H9 (cell line): ENCODE measurements at regions not wholly inside any gene's neighbourhood (a gene's known extent, or its start where the extent isn't known, plus 50 kb on each side); places are given as distances from the start of the nearest gene placed in this dataset.
A peak's percentile ranks its signal among the peaks of the same experiment; 100 is the strongest.

ENCODE experiments used
- DNase-seq: peaks from one replicate; pipeline ENCODE4 v3.0.0-alpha.2; 2017
- H2AFZ ChIP-seq: one replicate; pipeline ENCODE4 v1.6.1; 2013; ENCODE audit warnings: mild to moderate bottlenecking, low read length, control low read depth, moderate library complexity
- H2AK5ac ChIP-seq: 2 replicates; pipeline ENCODE4 v1.6.1; 2013; ENCODE audit warnings: low read length, control low read depth, mixed read lengths; ENCODE audit not compliant: insufficient read length
- H2BK120ac ChIP-seq: one replicate; pipeline ENCODE4 v1.6.1; 2013; ENCODE audit warnings: low read depth, mild to moderate bottlenecking, low read length, control low read depth, inconsistent platforms; ENCODE audit not compliant: poor library complexity, severe bottlenecking
- H2BK12ac ChIP-seq: 2 replicates; pipeline ENCODE4 v1.6.1; 2013; ENCODE audit warnings: low read length, control low read depth, mixed read lengths, low read depth; ENCODE audit not compliant: insufficient read length
- H2BK15ac ChIP-seq: 2 replicates; pipeline ENCODE4 v1.6.1; 2013; ENCODE audit warnings: low read depth, low read length, control low read depth
- H2BK20ac ChIP-seq: one replicate; pipeline ENCODE4 v1.6.1; 2013; ENCODE audit warnings: low read depth, mild to moderate bottlenecking, low read length, control low read depth, inconsistent platforms; ENCODE audit not compliant: poor library complexity, severe bottlenecking
- H2BK5ac ChIP-seq: 2 replicates; pipeline ENCODE4 v1.6.1; 2013; ENCODE audit warnings: low read length, control low read depth, mixed read lengths; ENCODE audit not compliant: insufficient read length
- H3K14ac ChIP-seq: 2 replicates; pipeline ENCODE4 v1.6.1; 2013; ENCODE audit warnings: low read length, control low read depth; ENCODE audit not compliant: insufficient read depth
- H3K18ac ChIP-seq: 2 replicates; pipeline ENCODE4 v1.6.1; 2013; ENCODE audit warnings: low read depth, mild to moderate bottlenecking, mixed read lengths, low read length, control low read depth; ENCODE audit not compliant: insufficient read length
- H3K23ac ChIP-seq: 2 replicates; pipeline ENCODE4 v1.6.1; 2013; ENCODE audit warnings: low read length, control low read depth, mixed read lengths, low read depth; ENCODE audit not compliant: insufficient read length
- H3K23me2 ChIP-seq: 2 replicates; pipeline ENCODE4 v1.6.1; 2013; ENCODE audit warnings: low read depth, mild to moderate bottlenecking, mixed read lengths, low read length, control low read depth; ENCODE audit not compliant: insufficient read length, poor library complexity, severe bottlenecking
- H3K27ac ChIP-seq: 2 replicates; pipeline ENCODE4 v1.5.1; 2013; ENCODE audit warnings: low read length, control low read depth, mixed read lengths, low read depth; ENCODE audit not compliant: insufficient read length
- H3K27me3 ChIP-seq: 2 replicates; pipeline ENCODE4 v1.6.1; 2013; ENCODE audit warnings: low read length, control low read depth, inconsistent platforms; ENCODE audit not compliant: insufficient read depth
- H3K4ac ChIP-seq: 2 replicates; pipeline ENCODE4 v1.6.1; 2013; ENCODE audit warnings: low read depth, mild to moderate bottlenecking, control low read depth, inconsistent platforms, low read length, moderate library complexity
- H3K4me1 ChIP-seq: 2 replicates; pipeline ENCODE4 v1.6.1; 2013; ENCODE audit warnings: low read length, control low read depth, inconsistent platforms; ENCODE audit not compliant: insufficient read depth
- H3K4me2 ChIP-seq: 2 replicates; pipeline ENCODE4 v1.6.1; 2013; ENCODE audit warnings: low read length, control low read depth, mixed read lengths; ENCODE audit not compliant: insufficient read length, insufficient read depth
- H3K56ac ChIP-seq: 2 replicates; pipeline ENCODE4 v1.6.1; 2013; ENCODE audit warnings: low read depth, mild to moderate bottlenecking, mixed read lengths, low read length, control low read depth; ENCODE audit not compliant: insufficient read length
- H3K79me1 ChIP-seq: 2 replicates; pipeline ENCODE4 v1.6.1; 2013; ENCODE audit warnings: low read depth, mild to moderate bottlenecking, moderate library complexity, low read length, control low read depth, inconsistent platforms; ENCODE audit not compliant: insufficient read depth, poor library complexity, severe bottlenecking
- H3K79me2 ChIP-seq: 2 replicates; pipeline ENCODE4 v1.6.1; 2013; ENCODE audit warnings: low read length, control low read depth, inconsistent platforms; ENCODE audit not compliant: insufficient read depth
- H3K9ac ChIP-seq: 2 replicates; pipeline ENCODE4 v1.6.1; 2013; ENCODE audit warnings: low read length, control low read depth, mixed read lengths; ENCODE audit not compliant: insufficient read length; ENCODE audit errors: extremely low read depth
- H3K9me3 ChIP-seq: one replicate; pipeline ENCODE4 v1.6.1; 2013; ENCODE audit warnings: low read depth, low read length, inconsistent platforms; ENCODE audit not compliant: control insufficient read depth
- H3T11ph ChIP-seq: one replicate; pipeline ENCODE4 v1.6.1; 2013; ENCODE audit warnings: mild to moderate bottlenecking, low read length, control low read depth, inconsistent platforms
- H4K20me1 ChIP-seq: one replicate; pipeline ENCODE4 v1.6.1; 2013; ENCODE audit not compliant: control insufficient read depth, insufficient read length, insufficient read depth
- H4K5ac ChIP-seq: 2 replicates; pipeline ENCODE4 v1.6.1; 2013; ENCODE audit warnings: low read depth, mild to moderate bottlenecking, mixed read lengths, low read length, control low read depth; ENCODE audit not compliant: insufficient read length
- H4K8ac ChIP-seq: replicated peaks from 2 replicates; pipeline ENCODE4 v1.6.1; 2013; ENCODE audit warnings: low read length, control low read depth, mixed read lengths, low read depth; ENCODE audit not compliant: insufficient read length
- H4K91ac ChIP-seq: 2 replicates; pipeline ENCODE4 v1.6.1; 2013; ENCODE audit warnings: low read depth, mild to moderate bottlenecking, moderate library complexity, mixed read lengths, low read length, control low read depth; ENCODE audit not compliant: insufficient read length
- H3K27ac Mint-ChIP-seq, 3 experiments: 2 replicates in 2 of 3; 3 replicates in 1 of 3; pipeline ENCODE4 v1.8.0; 2020 to 2021; ENCODE audit warnings: mixed read lengths in 3 of 3, mild to moderate bottlenecking in 1 of 3, moderate library complexity in 1 of 3
- H3K27me3 Mint-ChIP-seq: 2 replicates; pipeline ENCODE4 v1.8.0; 2021; ENCODE audit warnings: low read depth, mild to moderate bottlenecking, moderate library complexity, mixed read lengths
- H3K36me3 Mint-ChIP-seq, 3 experiments: 2 replicates in 2 of 3; 3 replicates in 1 of 3; pipeline ENCODE4 v1.8.0; 2020 to 2021; ENCODE audit warnings: low read depth in 3 of 3, mixed read lengths in 3 of 3; ENCODE audit not compliant: insufficient read depth in 1 of 3
- H3K4me1 Mint-ChIP-seq, 2 experiments: 2 replicates each; pipeline ENCODE4 v1.8.0; 2020; ENCODE audit warnings: mixed read lengths in 2 of 2
- H3K4me3 Mint-ChIP-seq, 2 experiments: 2 replicates in 1 of 2; 3 replicates in 1 of 2; pipeline ENCODE4 v1.8.0; 2020 to 2021; ENCODE audit warnings: mild to moderate bottlenecking in 2 of 2, mixed read lengths in 2 of 2, moderate library complexity in 1 of 2
- H3K9me3 Mint-ChIP-seq, 2 experiments: 2 replicates in 1 of 2; 3 replicates in 1 of 2; pipeline ENCODE4 v1.8.0; 2020; ENCODE audit warnings: mild to moderate bottlenecking in 2 of 2, mixed read lengths in 2 of 2, moderate library complexity in 1 of 2
- WGBS: extraction: QIAGEN DNeasy Blood & Tissue Kit; methylation state at CpG from one replicate; pipeline ENCODE4 v1.1.7; 2013; ENCODE audit warnings: missing lambda C conversion rate, low lambda C conversion rate, mixed read lengths; ENCODE audit not compliant: insufficient read length; ENCODE audit errors: extremely low coverage; 5-methylcytosine and 5-hydroxymethylcytosine counted together
- TF ChIP-seq, protein P1 (sequence below): fragments of 200-600 bp; sonication (generic); conservative IDR thresholded peaks from 3 replicates; pipeline ENCODE4 v1.8.0; 2021; ENCODE audit warnings: antibody characterized with exemption, mild to moderate bottlenecking

DNA sequence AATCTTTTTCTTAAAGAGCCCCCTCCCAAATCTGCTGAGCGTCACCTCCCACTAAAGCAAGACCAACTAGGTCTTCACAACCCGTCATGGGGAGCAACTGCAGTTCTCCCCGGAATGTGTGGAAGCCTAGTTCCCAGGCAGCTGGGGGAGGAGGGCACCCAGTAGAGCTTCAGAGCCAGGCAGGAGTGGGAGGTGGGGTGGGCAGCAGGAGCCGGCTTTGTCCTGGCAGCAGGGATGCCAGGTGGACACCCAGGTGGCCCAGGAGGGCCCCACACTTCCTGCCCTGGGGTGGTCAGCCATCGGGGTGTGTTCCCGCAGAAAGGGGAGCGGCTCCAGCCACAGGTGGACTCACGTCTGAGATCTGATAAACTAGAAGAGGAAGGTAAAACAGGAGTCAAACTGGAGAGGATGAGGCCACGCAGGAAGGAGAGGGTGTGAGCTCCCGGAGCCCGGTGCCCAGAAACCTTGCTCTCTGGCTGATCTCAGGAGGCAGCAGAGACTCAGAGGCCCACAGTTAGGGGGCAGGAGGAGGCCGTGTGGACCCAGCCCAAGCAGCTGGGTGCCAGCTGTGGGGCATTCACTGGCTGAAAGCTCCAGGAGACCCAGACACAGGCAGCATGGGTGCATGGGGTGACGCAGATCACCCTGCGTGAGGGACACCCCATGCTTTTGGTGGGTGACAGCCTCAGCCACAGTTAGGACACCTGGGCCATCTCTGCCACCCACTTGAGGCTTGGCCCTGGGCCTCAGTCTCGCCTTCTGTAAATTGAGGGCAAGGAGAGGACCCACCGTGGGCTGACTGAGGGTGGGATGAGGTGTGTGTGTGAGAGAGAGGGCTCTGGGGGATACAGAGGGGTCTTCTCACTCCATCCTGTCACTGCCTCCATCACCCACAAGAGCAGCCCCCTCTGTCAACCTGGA is 260.8 kb upstream of the TNRC6C start:
- no peak overlapping the region for H3K27ac Mint-ChIP-seq
- Histone ChIP-seq H2BK5ac (no peak overlapping the region), H3K9me3 (no peaks in the 10 kb centered on the region), H4K91ac (no peak overlapping the region), H3K4me1 (no peaks in the 10 kb centered on the region; the same call in 1 of the 2 replicates), H3K79me2 (no peaks in the 10 kb centered on the region), H3K27ac (no peak overlapping the region), H3K27me3 (peaks cover 4% of the 10 kb centered on the region; the same call in 1 of the 2 replicates), H4K8ac (no peak overlapping the region), H2BK12ac (no peak overlapping the region), H3K14ac (peak overlapping the region; percentile 22; the same call in 1 of the 2 replicates), H3K23ac (no peak overlapping the region), H3T11ph (no peak overlapping the region), H3K4me2 (no peak overlapping the region), H2BK120ac (no peak overlapping the region), H3K56ac (no peak overlapping the region), H3K23me2 (peaks cover 13% of the 10 kb centered on the region), H3K79me1 (no peaks in the 10 kb centered on the region), H4K20me1 (no peaks in the 10 kb centered on the region), H3K9ac (no peak overlapping the region), H3K18ac (no peak overlapping the region), H3K4ac (no peak overlapping the region), H4K5ac (no peak overlapping the region), H2BK20ac (no peak overlapping the region), H2BK15ac (no peak overlapping the region), H2AFZ (no peak overlapping the region), H2AK5ac (no peak overlapping the region)
- TF ChIP-seq, protein P1, sequence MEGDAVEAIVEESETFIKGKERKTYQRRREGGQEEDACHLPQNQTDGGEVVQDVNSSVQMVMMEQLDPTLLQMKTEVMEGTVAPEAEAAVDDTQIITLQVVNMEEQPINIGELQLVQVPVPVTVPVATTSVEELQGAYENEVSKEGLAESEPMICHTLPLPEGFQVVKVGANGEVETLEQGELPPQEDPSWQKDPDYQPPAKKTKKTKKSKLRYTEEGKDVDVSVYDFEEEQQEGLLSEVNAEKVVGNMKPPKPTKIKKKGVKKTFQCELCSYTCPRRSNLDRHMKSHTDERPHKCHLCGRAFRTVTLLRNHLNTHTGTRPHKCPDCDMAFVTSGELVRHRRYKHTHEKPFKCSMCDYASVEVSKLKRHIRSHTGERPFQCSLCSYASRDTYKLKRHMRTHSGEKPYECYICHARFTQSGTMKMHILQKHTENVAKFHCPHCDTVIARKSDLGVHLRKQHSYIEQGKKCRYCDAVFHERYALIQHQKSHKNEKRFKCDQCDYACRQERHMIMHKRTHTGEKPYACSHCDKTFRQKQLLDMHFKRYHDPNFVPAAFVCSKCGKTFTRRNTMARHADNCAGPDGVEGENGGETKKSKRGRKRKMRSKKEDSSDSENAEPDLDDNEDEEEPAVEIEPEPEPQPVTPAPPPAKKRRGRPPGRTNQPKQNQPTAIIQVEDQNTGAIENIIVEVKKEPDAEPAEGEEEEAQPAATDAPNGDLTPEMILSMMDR, result no peak
- peaks cover 11 to 12% of the 10 kb centered on the region in 2 experiments for H3K9me3 Mint-ChIP-seq
- H3K4me1 Mint-ChIP-seq, result peaks cover 56 to 61% of the 10 kb centered on the region in 2 experiments
- H3K27me3 Mint-ChIP-seq, result peaks cover 83% of the 10 kb centered on the region
- H3K36me3 Mint-ChIP-seq, result peaks cover 2 to 12% (median 7%) of the 10 kb centered on the region in 3 experiments; a peak in 6 of 7 replicates
- WGBS, result no CpG with 5 or more reads among the region's 16 CpGs
- H3K4me3 Mint-ChIP-seq, result peak overlapping the region in 1 of 2 experiments; percentile 19; a peak in 1 of 5 replicates
- peak; percentile 31 for DNase-seq
